RWPE1 (cell line): ENCODE measurements at regions not wholly inside any gene's neighbourhood (a gene's known extent, or its start where the extent isn't known, plus 50 kb on each side); places are given as distances from the start of the nearest gene placed in this dataset.

Experiments used
- CTCF ChIA-PET: fragments of 350-600 bp; sonication (Branson Sonifier 250); formaldehyde crosslinking; extraction: SDS; loops from one replicate; lab custom pipeline; 2021; lab: Yijun Ruan, JAX
- POLR2A ChIA-PET: fragments of 400-600 bp; formaldehyde crosslinking; extraction: SDS; loops from one replicate; lab custom pipeline; 2020; ENCODE audit warnings: antibody characterized with exemption; ENCODE audit not compliant: low non-redundant PET; lab: Yijun Ruan, JAX
- DNase-seq: peaks from one replicate; pipeline ENCODE4 v3.0.0; 2012; ENCODE audit warnings: low spot score
- H3K27ac ChIP-seq: fragments of 450-650 bp; 2 replicates; pipeline ENCODE4 v1.5.1; 2017
- CTCF ChIP-seq: fragments of 450-650 bp; conservative IDR thresholded peaks from 2 replicates; pipeline ENCODE4 v1.5.1; 2017; ENCODE audit warnings: low read depth, mild to moderate bottlenecking

DNA sequence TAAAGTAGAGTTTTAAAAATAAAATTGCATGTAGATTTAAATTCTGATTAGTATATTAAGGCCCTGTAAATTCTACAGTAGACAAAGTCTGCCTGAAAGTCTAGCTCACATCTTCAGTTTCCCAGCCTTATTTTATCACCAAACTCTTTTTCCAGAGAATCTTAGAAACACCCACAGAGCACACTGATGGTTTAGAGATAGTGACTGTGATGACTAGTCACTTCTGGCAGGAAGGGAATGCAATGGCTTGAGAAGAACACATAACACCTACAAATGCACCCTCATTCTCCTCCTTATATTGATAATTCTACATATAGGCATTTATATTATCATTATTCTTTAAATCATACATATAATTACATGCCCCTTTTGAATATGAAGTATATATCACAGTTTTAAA, 232.9 kb downstream of the ARAP2 start:
- ChIA-PET POLR2A (no interaction called here), CTCF (no interaction called here)
- no peak overlapping the region for H3K27ac ChIP-seq
- no peak for TF ChIP-seq CTCF
- DNase-seq: no peak

DNA sequence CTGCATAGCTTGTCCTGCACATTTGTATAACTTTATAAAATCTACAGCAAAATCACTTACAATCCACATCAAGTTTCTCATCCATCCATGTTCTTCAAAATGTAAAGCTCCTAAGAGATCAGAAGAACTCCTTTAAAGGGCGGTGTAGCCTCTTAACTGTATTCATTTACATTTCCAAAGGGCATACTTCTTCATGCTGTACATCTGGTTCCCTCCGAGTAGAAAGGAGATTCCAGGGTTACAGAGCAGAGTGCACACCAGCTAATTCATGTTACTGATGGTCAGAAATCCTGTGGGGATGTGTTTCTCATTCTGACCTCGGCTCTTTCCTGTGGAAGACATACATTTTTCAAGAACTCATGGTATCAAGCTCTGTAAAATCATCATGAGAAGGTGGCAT, 231.8 kb downstream of the ARAP2 start:
- DNase-seq: no peak
- ChIA-PET CTCF (interaction anchor here (0.6 kb wide), 1 partner anchor 126 kb away, joined by 3 read pairs; no protein-coding TSS in a partner anchor), POLR2A (no interaction called here)
- no peak for TF ChIP-seq CTCF
- no peak overlapping the region for H3K27ac ChIP-seq

DNA sequence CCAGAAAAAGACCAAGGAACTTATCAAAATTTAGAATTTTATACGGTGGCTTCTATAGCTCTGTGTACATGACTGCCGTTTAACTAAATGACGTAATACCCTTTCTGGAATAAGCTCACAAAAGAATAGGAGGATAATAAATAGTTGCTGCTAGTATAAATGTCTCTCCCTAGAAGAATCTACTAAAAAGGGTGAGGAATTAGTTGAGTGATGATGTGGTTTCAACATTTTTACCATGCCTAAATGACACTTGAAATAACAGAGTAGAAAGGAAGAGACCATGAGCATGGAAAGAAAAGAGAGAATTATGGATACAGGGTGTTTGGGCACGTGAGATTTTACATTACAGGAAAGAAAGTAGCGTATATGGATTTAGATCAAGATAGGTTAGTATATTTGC, 231.1 kb downstream of the ARAP2 start:
- DNase-seq: no peak
- no peak overlapping the region for H3K27ac ChIP-seq
- ChIA-PET POLR2A (no interaction called here), CTCF (no interaction called here)
- TF ChIP-seq CTCF: no peak
